Hepatocyte (in vitro differentiated cells): ENCODE measurements at regions not wholly inside any gene's neighbourhood (a gene's known extent, or its start where the extent isn't known, plus 50 kb on each side); places are given as distances from the start of the nearest gene placed in this dataset.
"Not testable (repeated sequence)": the region's sequence is repeated elsewhere in the genome, so short reads cannot be mapped to it uniquely, and the experiment has no call there.

Experiments
- DNase-seq: peaks from one replicate; pipeline ENCODE4 v3.0.0-alpha.2; 2016; ENCODE audit warnings: low spot score
- H2AFZ ChIP-seq: fragments of 200-600 bp; sonication (generic); 2 replicates; pipeline ENCODE4 v1.6.0; 2016; ENCODE audit warnings: antibody characterized with exemption, mild to moderate bottlenecking
- H3K27ac ChIP-seq: fragments of 200-600 bp; sonication (generic); 2 replicates; pipeline ENCODE4 v1.5.1; 2016; ENCODE audit warnings: mild to moderate bottlenecking
- H3K27me3 ChIP-seq: fragments of 200-600 bp; sonication (generic); 2 replicates; pipeline ENCODE4 v1.6.1; 2016
- H3K36me3 ChIP-seq: fragments of 200-600 bp; sonication (generic); replicated peaks from 2 replicates; pipeline ENCODE4 v1.5.1; 2016; ENCODE audit warnings: low read depth; ENCODE audit not compliant: insufficient read depth
- H3K4me1 ChIP-seq: fragments of 200-600 bp; sonication (generic); 2 replicates; pipeline ENCODE4 v1.5.1; 2016; ENCODE audit warnings: mild to moderate bottlenecking, moderate library complexity; ENCODE audit not compliant: insufficient read depth
- H3K4me2 ChIP-seq: fragments of 200-600 bp; sonication (generic); 2 replicates; pipeline ENCODE4 v1.6.0; 2016
- H3K4me3 ChIP-seq: fragments of 200-600 bp; sonication (generic); 2 replicates; pipeline ENCODE4 v1.5.1; 2016; ENCODE audit warnings: mild to moderate bottlenecking
- H3K79me2 ChIP-seq: fragments of 200-600 bp; sonication (generic); 2 replicates; pipeline ENCODE4 v1.6.0; 2017; ENCODE audit warnings: mild to moderate bottlenecking
- H3K9me2 ChIP-seq: fragments of 200-600 bp; sonication (generic); replicated peaks from 2 replicates; pipeline ENCODE4 v1.6.0; 2017; ENCODE audit warnings: mild to moderate bottlenecking; ENCODE audit not compliant: insufficient read depth
- H3K9me3 ChIP-seq: fragments of 200-600 bp; sonication (generic); 2 replicates; pipeline ENCODE4 v1.5.1; 2016; ENCODE audit warnings: low read depth, mild to moderate bottlenecking
- H4K20me1 ChIP-seq: fragments of 200-600 bp; sonication (generic); 2 replicates; pipeline ENCODE4 v1.6.0; 2016; ENCODE audit warnings: mild to moderate bottlenecking; ENCODE audit not compliant: insufficient read depth, poor library complexity, severe bottlenecking
- EZH2 ChIP-seq: fragments of 200-600 bp; sonication (generic); IDR thresholded peaks from 2 replicates; pipeline ENCODE4 v1.6.1; 2016; ENCODE audit warnings: antibody characterized with exemption, mild to moderate bottlenecking, borderline replicate concordance
- EZH2phosphoT487 ChIP-seq: fragments of 200-600 bp; sonication (generic); IDR thresholded peaks from one replicate; pipeline ENCODE4 v1.6.1; 2018; ENCODE audit warnings: antibody characterized with exemption, mild to moderate bottlenecking, low read depth, moderate library complexity; ENCODE audit not compliant: unreplicated experiment, severe bottlenecking
- WGBS: methylation state at CpG from one replicate; pipeline ENCODE4 v1.1.6; 2016; ENCODE audit warnings: low lambda C conversion rate; ENCODE audit errors: missing lambda C conversion rate; 5-methylcytosine and 5-hydroxymethylcytosine counted together
- TF ChIP-seq, protein P1 (sequence below): fragments of 200-600 bp; sonication (generic); IDR thresholded peaks from 2 replicates; pipeline ENCODE4 v1.5.1; 2016; ENCODE audit warnings: antibody characterized with exemption, mild to moderate bottlenecking; ENCODE audit not compliant: poor library complexity

- 99% methylated on average over 3 of the region's 3 CpGs for WGBS
Measured at GRCh38 chr4:83731609-83732008, 195.7 kb downstream of the GPAT3 start.

GRCh38 chr4:83730958-83731357 lies 195.1 kb downstream of the GPAT3 start:
- not testable (repeated sequence) for DNase-seq, H3K27me3 ChIP-seq, H4K20me1 ChIP-seq, H3K27ac ChIP-seq, H3K4me2 ChIP-seq, H3K79me2 ChIP-seq, H3K9me3 ChIP-seq, H3K9me2 ChIP-seq, H3K4me3 ChIP-seq, H3K4me1 ChIP-seq, H2AFZ ChIP-seq, H3K36me3 ChIP-seq
- WGBS, result 91% methylated on average over 3 of the region's 3 CpGs

More at GRCh38 chr4:83731609-83732008, 195.7 kb downstream of the GPAT3 start:
- Histone ChIP-seq H3K4me3 (no peak overlapping the region), H3K9me2 (no peaks in the 10 kb centered on the region), H3K4me2 (no peak overlapping the region), H2AFZ (no peak overlapping the region), H3K27me3 (no peaks in the 10 kb centered on the region), H3K27ac (no peak overlapping the region), H3K4me1 (no peaks in the 10 kb centered on the region), H3K36me3 (no peaks in the 10 kb centered on the region), H3K9me3 (no peaks in the 10 kb centered on the region), H3K79me2 (no peaks in the 10 kb centered on the region), H4K20me1 (no peaks in the 10 kb centered on the region)
- TF ChIP-seq EZH2phosphoT487 (no peak), EZH2 (no peak)
- TF ChIP-seq, protein P1, sequence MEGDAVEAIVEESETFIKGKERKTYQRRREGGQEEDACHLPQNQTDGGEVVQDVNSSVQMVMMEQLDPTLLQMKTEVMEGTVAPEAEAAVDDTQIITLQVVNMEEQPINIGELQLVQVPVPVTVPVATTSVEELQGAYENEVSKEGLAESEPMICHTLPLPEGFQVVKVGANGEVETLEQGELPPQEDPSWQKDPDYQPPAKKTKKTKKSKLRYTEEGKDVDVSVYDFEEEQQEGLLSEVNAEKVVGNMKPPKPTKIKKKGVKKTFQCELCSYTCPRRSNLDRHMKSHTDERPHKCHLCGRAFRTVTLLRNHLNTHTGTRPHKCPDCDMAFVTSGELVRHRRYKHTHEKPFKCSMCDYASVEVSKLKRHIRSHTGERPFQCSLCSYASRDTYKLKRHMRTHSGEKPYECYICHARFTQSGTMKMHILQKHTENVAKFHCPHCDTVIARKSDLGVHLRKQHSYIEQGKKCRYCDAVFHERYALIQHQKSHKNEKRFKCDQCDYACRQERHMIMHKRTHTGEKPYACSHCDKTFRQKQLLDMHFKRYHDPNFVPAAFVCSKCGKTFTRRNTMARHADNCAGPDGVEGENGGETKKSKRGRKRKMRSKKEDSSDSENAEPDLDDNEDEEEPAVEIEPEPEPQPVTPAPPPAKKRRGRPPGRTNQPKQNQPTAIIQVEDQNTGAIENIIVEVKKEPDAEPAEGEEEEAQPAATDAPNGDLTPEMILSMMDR, result no peak
- peak; percentile 30 for DNase-seq

GRCh38 chr4:83728191-83728590 lies 192.3 kb downstream of the GPAT3 start:
- H4K20me1 ChIP-seq, result no peaks in the 10 kb centered on the region
- TF ChIP-seq, protein P1, result no peak
- no peak for TF ChIP-seq EZH2phosphoT487
- TF ChIP-seq EZH2, result no peak
- no peaks in the 10 kb centered on the region for H3K79me2 ChIP-seq
- no peaks in the 10 kb centered on the region for H3K27me3 ChIP-seq
- H3K4me3 ChIP-seq, result no peak overlapping the region
- no peak overlapping the region for H3K27ac ChIP-seq
- no peaks in the 10 kb centered on the region for H3K9me2 ChIP-seq
- no peak overlapping the region for H3K4me2 ChIP-seq
- no peak for DNase-seq
- H3K36me3 ChIP-seq, result no peaks in the 10 kb centered on the region
- no peaks in the 10 kb centered on the region for H3K4me1 ChIP-seq
- no peak overlapping the region for H2AFZ ChIP-seq
- no peaks in the 10 kb centered on the region for H3K9me3 ChIP-seq

DNA sequence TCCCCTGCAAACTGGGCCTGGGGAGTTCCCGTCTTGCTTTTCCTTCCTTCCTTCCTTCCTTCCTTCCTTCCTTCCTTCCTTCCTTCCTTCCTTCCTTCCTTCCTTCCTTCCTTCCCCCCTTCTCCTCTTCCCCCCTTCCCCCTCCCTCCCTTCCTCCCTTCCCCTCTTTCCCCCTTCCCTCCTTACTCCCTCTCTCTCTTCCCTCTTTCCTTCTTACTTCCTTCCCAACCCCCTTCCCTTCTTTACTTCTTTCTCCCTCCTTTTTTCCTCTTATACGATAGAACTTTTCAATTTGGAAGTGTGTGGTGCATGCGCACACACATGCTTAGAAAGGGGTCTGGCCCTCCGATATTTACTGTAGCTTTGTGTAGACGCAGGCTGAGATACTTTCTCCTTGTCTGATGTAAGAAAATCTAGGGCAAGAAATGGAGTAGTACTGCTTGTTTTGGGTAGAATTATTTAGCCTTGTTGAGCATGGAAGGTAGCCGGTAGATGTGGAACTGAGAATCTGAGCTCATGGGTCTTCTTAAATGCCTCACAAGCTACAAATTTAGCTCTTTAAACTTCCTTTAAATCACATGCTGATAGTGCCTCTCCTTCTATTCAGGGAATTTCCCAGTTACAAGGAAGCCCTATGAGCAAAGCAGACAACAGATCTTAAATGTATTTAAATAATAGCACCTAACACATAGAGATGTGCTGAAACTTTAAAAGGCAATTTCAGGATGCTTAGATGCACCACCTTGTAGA lies 189.6 kb downstream of the GPAT3 start:
- H3K9me3 ChIP-seq, result no peaks in the 10 kb centered on the region
- H3K4me1 ChIP-seq, result no peaks in the 10 kb centered on the region
- H3K27me3 ChIP-seq, result no peaks in the 10 kb centered on the region
- 96% methylated on average over 5 of the region's 6 CpGs for WGBS
- H2AFZ ChIP-seq, result no peak overlapping the region
- H4K20me1 ChIP-seq, result no peaks in the 10 kb centered on the region
- no peak overlapping the region for H3K4me2 ChIP-seq
- DNase-seq, result no peak
- H3K4me3 ChIP-seq, result no peak overlapping the region
- no peaks in the 10 kb centered on the region for H3K79me2 ChIP-seq
- no peak overlapping the region for H3K27ac ChIP-seq
- no peaks in the 10 kb centered on the region for H3K36me3 ChIP-seq
- H3K9me2 ChIP-seq, result no peaks in the 10 kb centered on the region
- TF ChIP-seq EZH2phosphoT487 (no peak), EZH2 (no peak)
- TF ChIP-seq, protein P1, result no peak
